HG03354 (cell line): ENCODE measurements at regions not wholly inside any gene's neighbourhood (a gene's known extent, or its start where the extent isn't known, plus 50 kb on each side); places are given as distances from the start of the nearest gene placed in this dataset.

Experiments
- ATAC-seq: cut with Tn5 transposase; IDR thresholded peaks from one replicate; pipeline ENCODE4 v1.9.1; 2021; ENCODE audit warnings: mild to moderate bottlenecking; ENCODE audit not compliant: unreplicated experiment, poor library complexity, severe bottlenecking

GRCh38 chr12:69059465-69060457, 126.8 kb upstream of the CPM start:
- ATAC-seq, result no peak

GRCh38 chr12:69061574-69061973, 128.6 kb upstream of the CPM start:
- no peak for ATAC-seq

GRCh38 chr12:69062621-69063237, 129.8 kb upstream of the CPM start:
- no peak for ATAC-seq

- ATAC-seq, result no peak
Observed at GRCh38 chr12:69064734-69065443, 131.9 kb upstream of the CPM start.

- no peak for ATAC-seq
Observed at GRCh38 chr12:69065775-69066174, 132.8 kb upstream of the CPM start.

- no peak for ATAC-seq
Observed at GRCh38 chr12:69066492-69067373, 133.8 kb upstream of the CPM start.

GRCh38 chr12:69067713-69068112, 134.7 kb upstream of the CPM start:
- ATAC-seq, result no peak

- ATAC-seq, result no peak
Observed at GRCh38 chr12:69068448-69068847, 135.5 kb upstream of the CPM start.

- no peak for ATAC-seq
Observed at GRCh38 chr12:69069479-69069878, 136.5 kb upstream of the CPM start.

GRCh38 chr12:69070319-69071090, 137.5 kb upstream of the CPM start:
- peak; percentile 86 for ATAC-seq

GRCh38 chr12:69071091-69071370, 138.1 kb upstream of the CPM start:
- no peak for ATAC-seq

- ATAC-seq, result no peak
Observed at GRCh38 chr12:69073035-69073434, 140.1 kb upstream of the CPM start.

- ATAC-seq, result no peak
Observed at GRCh38 chr12:69074556-69075349, 141.8 kb upstream of the CPM start.

- ATAC-seq, result no peak
Observed at GRCh38 chr12:69083689-69084088, 150.7 kb upstream of the CPM start.

- ATAC-seq, result no peak
Observed at GRCh38 chr12:69084816-69085378, 151.9 kb upstream of the CPM start.

GRCh38 chr12:69085852-69086251, 152.9 kb upstream of the CPM start:
- no peak for ATAC-seq

GRCh38 chr12:69087986-69088385, 151.4 kb upstream of the CPSF6 start:
- no peak for ATAC-seq

- ATAC-seq, result no peak
Observed at GRCh38 chr12:69090722-69091121, 148.6 kb upstream of the CPSF6 start.
